Activated CD4-positive, alpha-beta T cell treated with anti-CD3 and anti-CD28 coated beads for 4 hours (primary cell): ENCODE measurements at regions not wholly inside any gene's neighbourhood (a gene's known extent, or its start where the extent isn't known, plus 50 kb on each side); places are given as distances from the start of the nearest gene placed in this dataset.

Source experiments
- DNase-seq, 2 donors: peaks; one replicate each; pipeline ENCODE4 v3.0.0-alpha.2; 2020

DNA sequence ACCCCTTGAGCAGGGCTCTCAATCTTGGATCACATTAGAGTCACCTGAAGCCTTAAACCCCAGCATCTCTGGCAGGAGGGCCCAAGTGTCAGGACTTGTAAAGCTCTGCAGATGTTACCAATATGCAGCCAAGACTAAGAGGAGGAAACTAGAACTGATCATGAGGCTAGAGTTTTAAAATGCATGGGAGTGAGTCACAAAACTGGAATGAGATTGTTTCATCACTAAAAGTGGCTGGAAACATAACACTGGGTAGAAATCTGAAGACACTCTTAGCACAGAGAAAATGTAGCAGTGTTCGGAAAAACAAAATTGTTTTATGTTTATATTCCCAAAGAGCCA lies 63.3 kb upstream of the GHITM start:
- no peak for DNase-seq

DNA sequence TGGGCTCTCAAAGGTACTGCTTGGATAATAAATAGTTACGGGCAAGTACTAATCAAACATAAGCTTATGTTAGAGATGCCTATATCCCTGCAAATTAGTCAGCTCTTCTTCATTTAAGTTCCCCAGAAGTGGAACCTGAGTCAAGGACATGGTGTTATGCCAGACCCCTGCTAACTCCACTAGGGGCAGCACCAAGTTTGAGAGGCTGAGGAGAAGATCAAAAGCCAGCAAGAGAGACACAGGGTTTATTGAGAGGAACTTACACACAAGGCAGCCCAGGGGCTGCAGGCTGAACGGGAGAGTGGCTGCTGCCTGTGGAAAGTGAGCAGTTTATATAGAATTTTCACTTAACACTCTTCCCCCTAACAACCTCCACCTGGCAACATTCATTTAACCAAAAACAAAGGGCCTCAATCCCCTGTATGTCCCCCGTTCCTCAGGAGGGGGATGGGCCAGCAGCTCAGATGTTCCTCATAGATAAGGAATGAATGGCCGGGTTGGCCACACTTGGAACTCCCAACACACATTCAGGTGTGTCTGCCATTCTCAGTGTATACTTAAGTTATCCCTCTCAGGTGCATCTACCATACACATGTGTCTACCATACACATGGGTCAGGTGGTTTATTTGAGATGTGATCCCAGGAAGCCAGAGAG lies 62.6 kb upstream of the GHITM start:
- DNase-seq, result no peak

DNA sequence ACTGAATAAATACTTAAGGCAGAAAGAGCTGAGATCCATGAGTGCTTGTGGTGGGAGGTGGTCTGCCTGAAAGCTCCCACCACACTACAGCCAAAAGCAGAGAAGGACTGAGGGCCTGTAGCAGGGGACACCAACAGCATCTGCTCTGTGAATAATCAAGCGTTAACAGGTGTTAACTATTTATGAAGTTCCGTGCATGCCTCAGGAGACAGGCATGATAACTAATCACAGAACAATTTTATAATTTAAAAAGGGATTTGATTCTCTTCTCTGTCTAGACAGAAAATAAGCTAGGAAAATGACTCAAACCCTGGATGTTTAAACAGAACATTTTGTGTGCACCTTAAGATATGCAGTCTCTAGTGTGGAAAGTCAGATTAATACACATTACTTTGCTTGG lies 61.5 kb upstream of the GHITM start:
- DNase-seq, result no peak

DNA sequence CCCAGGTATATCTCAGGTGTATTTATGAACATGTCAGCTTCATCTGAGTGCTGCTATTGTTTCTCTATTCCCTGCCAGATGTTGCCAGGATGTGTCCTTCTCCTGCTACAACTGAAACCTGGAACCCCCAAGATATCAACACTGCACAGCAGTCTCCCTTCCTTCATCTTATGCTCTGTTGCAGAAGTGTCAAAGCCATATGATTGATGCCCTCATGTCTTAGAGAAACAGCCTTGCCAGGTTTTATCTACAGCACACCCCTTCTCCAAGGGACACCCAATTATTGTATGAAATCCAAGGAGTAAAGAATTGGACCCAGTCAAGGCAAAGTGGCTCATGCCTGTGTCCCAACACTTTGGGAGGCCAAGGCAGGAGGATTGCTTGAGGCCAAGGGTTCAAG lies 60.5 kb upstream of the GHITM start:
- DNase-seq, result no peak

DNA sequence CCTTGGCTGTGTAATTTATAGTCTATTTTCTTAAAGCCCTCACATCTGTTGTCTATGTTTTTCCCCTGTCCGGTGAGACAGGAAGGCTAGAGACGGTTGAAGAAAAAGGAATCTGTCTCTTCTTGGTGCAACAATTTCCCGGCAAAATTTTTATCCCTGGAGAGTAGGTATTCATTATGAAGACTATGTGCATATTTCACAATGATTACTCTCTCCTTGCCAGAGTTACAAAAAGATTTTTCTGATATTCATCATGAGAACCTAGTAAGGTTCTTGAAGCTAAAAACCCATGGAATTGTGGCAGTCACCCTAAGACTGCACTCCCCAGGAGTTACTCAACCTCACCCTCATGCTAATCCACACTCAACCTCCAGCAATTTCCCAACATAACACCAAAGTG lies 55.0 kb upstream of the GHITM start:
- no peak for DNase-seq

DNA sequence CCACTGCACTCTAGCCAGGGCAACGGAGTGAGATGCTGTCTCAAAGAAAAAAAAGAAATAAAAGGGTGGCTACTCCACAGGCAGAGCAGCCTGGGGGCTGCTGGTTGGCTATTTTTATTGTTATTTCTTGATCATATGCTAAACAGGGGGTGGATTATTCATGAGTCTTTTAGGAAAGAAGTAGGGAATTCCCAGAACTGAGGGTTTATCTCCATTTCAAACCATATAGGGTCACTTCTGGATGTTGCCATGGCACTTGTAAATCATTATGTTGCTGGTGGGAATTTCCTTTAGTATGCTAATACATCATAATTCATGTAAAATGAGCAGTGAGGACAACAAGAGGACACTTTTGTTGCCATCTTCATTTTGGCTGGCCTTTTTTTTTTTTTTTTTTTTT lies 52.1 kb upstream of the GHITM start:
- DNase-seq, result no peak

DNA sequence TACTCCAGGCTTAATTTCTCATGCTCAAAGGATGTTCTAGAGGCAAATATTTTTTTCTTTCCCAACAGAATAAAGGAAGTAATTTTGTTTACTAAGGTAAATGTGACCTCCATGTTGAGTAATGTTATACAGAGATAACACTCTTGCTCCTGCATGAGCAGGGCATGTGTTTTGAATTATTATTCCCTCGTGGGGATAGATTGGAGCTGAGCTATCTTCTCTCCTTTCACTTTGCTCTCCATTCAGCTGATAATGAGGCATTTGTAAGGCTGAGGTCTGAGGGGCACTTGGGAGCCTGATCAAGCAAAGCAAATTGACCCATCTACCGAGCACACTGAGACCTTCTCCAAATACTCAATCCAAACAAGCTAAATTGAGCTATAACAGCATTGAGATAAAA lies 50.7 kb upstream of the GHITM start:
- DNase-seq, result no peak

DNA sequence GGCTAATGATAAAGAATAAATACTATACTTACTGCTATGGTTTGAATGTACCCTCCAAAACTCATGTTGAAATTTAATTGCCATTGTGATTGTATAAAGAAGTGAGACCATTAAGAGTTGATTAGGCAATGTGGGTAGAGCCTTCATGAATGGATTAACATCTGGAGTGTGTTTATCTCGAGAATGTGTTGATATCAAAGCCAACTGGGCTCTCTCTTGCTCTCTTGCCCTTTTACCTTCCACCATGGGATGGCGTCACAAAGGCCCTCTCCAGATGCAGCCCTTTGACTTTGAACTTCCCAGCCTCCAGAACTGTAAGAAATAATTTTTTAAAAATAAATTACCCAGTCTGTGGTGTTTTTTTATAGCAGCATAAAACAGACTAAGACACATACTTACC lies 50.1 kb upstream of the GHITM start:
- no peak for DNase-seq
